ENCODE measurements at regions not wholly inside any gene's neighbourhood (a gene's known extent, or its start where the extent isn't known, plus 50 kb on each side); places are given as distances from the start of the nearest gene placed in this dataset.

GRCh38 chr5:110104060-110104725 is 414.5 kb downstream of the MAN2A1 start:
- CTCF ChIA-PET (ENCODE audit: unreplicated experiment), result no interaction called here
- TF ChIP-seq CTCF (conservative IDR thresholded peaks at IDR 0.05; ENCODE audit: low read length), result no peak
- no peak for TF ChIP-seq EZH2phosphoT487 (IDR thresholded peaks at IDR 0.05; ENCODE audit: borderline replicate concordance, low read depth, low read length)

GRCh38 chr5:110104726-110105669 is 415.3 kb downstream of the MAN2A1 start:
- H4K20me1 ChIP-seq (ENCODE audit: insufficient read depth, low read length), result no peaks in the 10 kb centered on the region; the same call in 1 of the 2 replicates
- H3K27ac ChIP-seq (ENCODE audit: low read depth, low read length, poor library complexity, severe bottlenecking), result no peak overlapping the region
- no peaks in the 10 kb centered on the region for H3K9me2 ChIP-seq (ENCODE audit: insufficient read depth, low read length)
- POLR2A ChIA-PET, result no interaction called here
- no peaks in the 10 kb centered on the region for H3K9me3 ChIP-seq (ENCODE audit: low read length)
- H3K79me2 ChIP-seq (ENCODE audit: insufficient read depth, low read depth, low read length), result no peaks in the 10 kb centered on the region
- intact Hi-C loops (cut with micrococcal nuclease; ENCODE audit: unreplicated experiment), result no loop called here
- H3K4me1 ChIP-seq (ENCODE audit: insufficient read depth, low read length, poor library complexity, severe bottlenecking), result no peaks in the 10 kb centered on the region
- no peak overlapping the region for H2AFZ ChIP-seq (ENCODE audit: low read length)
- CTCF ChIA-PET (ENCODE audit: unreplicated experiment), result no interaction called here
- BruUV-seq (replicated peaks), result no TSS peak
- no peaks in the 10 kb centered on the region for H3K36me3 ChIP-seq (ENCODE audit: insufficient read depth, low read length)
- no peak overlapping the region for H3K4me3 ChIP-seq (ENCODE audit: low read depth, low read length, poor library complexity, severe bottlenecking)
- TF ChIP-seq CTCF (conservative IDR thresholded peaks at IDR 0.05; ENCODE audit: low read length), result no peak
- TF ChIP-seq EZH2phosphoT487 (IDR thresholded peaks at IDR 0.05; ENCODE audit: borderline replicate concordance, low read depth, low read length), result no peak
- no peak for DNase-seq (ENCODE audit: low spot score)
- no peak overlapping the region for H3K4me2 ChIP-seq (ENCODE audit: low read length)

More at GRCh38 chr5:110104060-110104725, 414.5 kb downstream of the MAN2A1 start:
- BruUV-seq (replicated peaks), result no TSS peak
- POLR2A ChIA-PET, result no interaction called here
- Histone ChIP-seq H3K4me3 (ENCODE audit: low read depth, low read length, poor library complexity, severe bottlenecking) (no peak overlapping the region), H3K9me3 (ENCODE audit: low read length) (no peaks in the 10 kb centered on the region), H3K27ac (ENCODE audit: low read depth, low read length, poor library complexity, severe bottlenecking) (no peak overlapping the region), H4K20me1 (ENCODE audit: insufficient read depth, low read length) (no peaks in the 10 kb centered on the region; the same call in 1 of the 2 replicates), H3K4me2 (ENCODE audit: low read length) (no peak overlapping the region), H2AFZ (ENCODE audit: low read length) (no peak overlapping the region), H3K4me1 (ENCODE audit: insufficient read depth, low read length, poor library complexity, severe bottlenecking) (no peaks in the 10 kb centered on the region), H3K36me3 (ENCODE audit: insufficient read depth, low read length) (no peaks in the 10 kb centered on the region), H3K9me2 (ENCODE audit: insufficient read depth, low read length) (no peaks in the 10 kb centered on the region), H3K79me2 (ENCODE audit: insufficient read depth, low read depth, low read length) (no peaks in the 10 kb centered on the region)
- intact Hi-C loops (cut with micrococcal nuclease; ENCODE audit: unreplicated experiment), result no loop called here
- no peak for DNase-seq (ENCODE audit: low spot score)
